GM19099 (cell line): ENCODE measurements at regions not wholly inside any gene's neighbourhood (a gene's known extent, or its start where the extent isn't known, plus 50 kb on each side); places are given as distances from the start of the nearest gene placed in this dataset.

Experiments used
- POLR2A ChIP-seq: IDR thresholded peaks from 3 replicates; pipeline ENCODE4 v1.6.1; 2011; ENCODE audit warnings: low read depth; ENCODE audit not compliant: insufficient read length; ENCODE audit errors: extremely low read depth

GRCh38 chr22:48279461-48279756 is 1517.0 kb downstream of the TBC1D22A start:
- TF ChIP-seq POLR2A = no peak

GRCh38 chr22:48278620-48279460 is 1516.4 kb downstream of the TBC1D22A start:
- TF ChIP-seq POLR2A = no peak

GRCh38 chr22:48277868-48278581 is 1515.6 kb downstream of the TBC1D22A start:
- TF ChIP-seq POLR2A = no peak

GRCh38 chr22:48276994-48277867 is 1514.8 kb downstream of the TBC1D22A start:
- no peak for TF ChIP-seq POLR2A

GRCh38 chr22:48275412-48275811 is 1513.0 kb downstream of the TBC1D22A start:
- TF ChIP-seq POLR2A = no peak

DNA sequence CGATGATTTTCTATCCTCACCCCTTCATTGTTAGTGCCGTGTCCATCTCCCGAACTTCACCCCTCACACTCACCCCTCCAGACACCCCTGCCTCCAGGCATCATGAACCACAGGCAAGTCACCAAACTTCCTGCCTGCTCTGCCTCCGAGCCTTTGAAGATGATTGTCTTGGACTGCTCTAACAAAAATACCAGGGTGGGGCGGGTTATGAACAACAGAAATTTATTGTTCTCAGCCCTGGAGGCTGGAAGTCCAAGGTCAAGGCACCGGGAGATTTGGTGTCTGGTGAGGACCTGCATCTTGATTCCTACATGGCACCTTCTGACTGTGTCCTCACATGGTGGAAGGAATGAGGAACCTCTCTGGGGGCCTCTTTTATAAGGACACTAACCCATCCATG is 1508.3 kb downstream of the TBC1D22A start:
- no peak for TF ChIP-seq POLR2A

DNA sequence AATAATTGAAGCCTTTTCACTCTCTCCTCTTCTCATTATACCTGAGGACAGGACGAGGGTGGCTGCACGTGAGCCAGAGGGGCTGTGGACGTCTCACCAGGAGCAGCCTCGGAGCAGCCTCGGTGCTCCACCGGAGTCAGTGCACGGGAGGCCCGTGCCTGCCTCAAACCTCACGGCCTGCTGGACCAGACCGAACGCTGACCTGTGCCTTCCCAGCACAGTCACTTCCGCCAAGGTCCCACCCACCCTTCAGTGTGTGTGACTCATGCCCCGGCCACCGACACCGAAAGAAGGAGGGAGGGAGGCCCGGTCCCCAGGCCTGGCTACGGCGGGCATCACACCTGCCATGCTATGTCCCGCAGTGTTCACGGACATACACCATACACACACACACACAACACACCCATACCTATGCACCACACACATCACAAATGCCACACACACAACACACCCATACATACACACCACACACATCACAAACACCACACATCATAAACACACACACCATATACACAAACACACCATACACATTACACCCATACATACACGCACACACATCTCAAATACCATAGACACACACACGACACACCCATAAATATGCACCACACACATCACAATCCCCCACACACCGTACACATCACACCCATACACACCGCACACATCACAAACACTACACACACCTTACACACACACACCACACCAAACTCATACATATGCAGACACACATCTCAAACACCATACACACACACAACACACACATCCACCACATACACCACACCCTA is 1506.5 kb downstream of the TBC1D22A start:
- no peak for TF ChIP-seq POLR2A

- TF ChIP-seq POLR2A = no peak
Observed at GRCh38 chr22:48268293-48268692, 1505.8 kb downstream of the TBC1D22A start.

GRCh38 chr22:48267681-48268080 is 1505.2 kb downstream of the TBC1D22A start:
- TF ChIP-seq POLR2A = no peak

DNA sequence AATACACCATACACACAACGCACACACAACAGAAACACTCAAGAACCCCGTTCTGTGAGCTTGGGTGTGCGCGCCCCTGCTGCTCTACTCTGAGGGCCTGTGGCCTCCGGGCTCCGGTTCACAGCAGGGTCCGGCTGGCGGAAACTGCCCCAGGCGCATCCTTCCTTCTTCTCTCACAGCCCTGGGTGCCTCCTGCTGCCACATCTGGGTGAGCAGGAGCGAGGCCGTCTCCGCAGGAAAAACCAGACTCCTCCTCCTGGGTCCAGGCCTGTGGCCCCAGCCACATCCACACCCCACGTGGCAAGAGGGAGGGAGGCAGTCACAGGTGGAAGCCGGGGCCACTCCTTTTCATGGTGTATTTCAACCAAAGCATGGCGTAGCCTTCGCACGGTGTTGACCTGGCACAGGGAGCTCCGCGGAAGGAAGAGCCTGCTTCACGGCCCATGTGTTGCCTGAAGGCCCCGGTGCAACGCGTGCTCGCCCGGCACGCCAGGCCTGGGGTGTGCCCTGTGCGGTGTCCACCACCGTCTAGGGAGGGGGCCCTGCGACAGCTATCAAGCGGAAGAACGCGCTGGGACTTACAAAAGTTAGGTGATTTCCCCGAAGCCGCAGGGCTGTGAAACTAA is 1502.7 kb downstream of the TBC1D22A start:
- TF ChIP-seq POLR2A = no peak

DNA sequence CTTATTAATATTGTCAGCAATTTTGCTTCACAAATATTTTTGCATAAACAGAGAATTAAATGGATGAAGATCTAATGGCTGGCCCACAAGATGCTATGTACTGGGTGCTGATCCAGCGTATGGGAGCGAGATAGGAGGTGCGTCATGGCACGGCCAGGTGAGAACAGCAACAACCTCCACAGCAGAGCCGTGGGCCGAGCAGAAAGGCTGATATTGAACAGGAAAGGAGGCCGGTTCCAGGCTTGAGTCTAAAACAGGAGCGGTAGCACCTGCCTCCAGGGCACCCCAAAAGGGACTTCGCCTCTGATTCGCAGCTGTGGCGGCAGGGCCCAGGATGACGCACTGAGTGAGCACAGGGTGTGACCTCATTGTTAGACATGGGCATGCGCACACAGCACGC is 1502.1 kb downstream of the TBC1D22A start:
- TF ChIP-seq POLR2A = no peak

GRCh38 chr22:48263791-48264351 is 1501.4 kb downstream of the TBC1D22A start:
- no peak for TF ChIP-seq POLR2A

- no peak for TF ChIP-seq POLR2A
Observed at GRCh38 chr22:48263431-48263765, 1500.9 kb downstream of the TBC1D22A start.
